Upper lobe of left lung (tissue), 6 donors: ENCODE measurements at regions not wholly inside any gene's neighbourhood (a gene's known extent, or its start where the extent isn't known, plus 50 kb on each side); places are given as distances from the start of the nearest gene placed in this dataset.
"Not testable (repeated sequence)": the region's sequence is repeated elsewhere in the genome, so short reads cannot be mapped to it uniquely, and the experiment has no call there.

ENCODE experiments used
- ATAC-seq, 2 donors: fragments of 200-7000 bp; cut with Tn5 transposase; one replicate each; pipeline ENCODE4 v1.9.1; 2022; ENCODE audit warnings: mild to moderate bottlenecking in 2 of 2, moderate library complexity in 2 of 2; ENCODE audit not compliant: low FRiP score in 2 of 2
- DNase-seq, 2 donors: peaks; one replicate each; pipeline ENCODE4 v3.0.0-alpha.2; 2019 to 2020
- H3K27ac ChIP-seq, 4 donors: fragments of 200-600 bp; sonication (generic); one replicate each; pipeline ENCODE4 v1.5.1; 2016 to 2019
- H3K27me3 ChIP-seq, 4 donors: fragments of 200-600 bp; sonication (generic); one replicate each; pipeline ENCODE4 v1.5.1; 2017 to 2019
- H3K36me3 ChIP-seq, 4 donors: fragments of 200-600 bp; sonication (generic); one replicate each; pipeline ENCODE4 v1.5.1; 2016 to 2019
- H3K4me1 ChIP-seq, 4 donors: fragments of 200-600 bp; sonication (generic); one replicate each; pipeline ENCODE4 v1.5.1; 2018 to 2019
- H3K4me3 ChIP-seq, 4 donors: fragments of 200-600 bp; sonication (generic); one replicate each; pipeline ENCODE4 v1.5.1; 2017 to 2019; ENCODE audit warnings: mild to moderate bottlenecking in 2 of 4, moderate library complexity in 1 of 4
- H3K9me3 ChIP-seq, 4 donors: fragments of 200-600 bp; sonication (generic); one replicate each; pipeline ENCODE4 v1.5.1; 2018 to 2019
- EP300 ChIP-seq, 4 donors: sonication (generic); formaldehyde crosslinking; IDR thresholded peaks; one replicate each; pipeline ENCODE4 v1.5.1; 2017; ENCODE audit warnings: antibody characterized with exemption in 4 of 4, control low read depth in 2 of 4
- POLR2A ChIP-seq, 4 donors: fragments of 450-650 bp; IDR thresholded peaks; one replicate each; pipeline ENCODE4 v1.5.1; 2016 to 2017; ENCODE audit warnings: antibody characterized with exemption in 4 of 4, mild to moderate bottlenecking in 2 of 4
- POLR2AphosphoS5 ChIP-seq, 2 donors: sonication (generic); formaldehyde crosslinking; IDR thresholded peaks; one replicate each; pipeline ENCODE4 v1.5.1; 2017; ENCODE audit warnings: antibody characterized with exemption in 2 of 2
- WGBS, 2 donors: methylation state at CpG; one replicate each; pipeline ENCODE4 v1.1.5; 2017 to 2018; 5-methylcytosine and 5-hydroxymethylcytosine counted together
- TF ChIP-seq, protein P1 (sequence below), 6 experiments: fragments of 450-650 bp in 4 of 6; fragments of 200-600 bp in 2 of 6; sonication (generic) in 2 of 6; IDR thresholded peaks; one replicate each; pipeline ENCODE4 v1.5.1; 2016 to 2019; ENCODE audit warnings: antibody characterized with exemption in 6 of 6
- donor health status: DM: no; HTN: no; CAD: no; lungs with moderate emphysema.
- donor health status: DM: no; HTN: yes; CAD: no; lungs with severe emphysema.

DNA sequence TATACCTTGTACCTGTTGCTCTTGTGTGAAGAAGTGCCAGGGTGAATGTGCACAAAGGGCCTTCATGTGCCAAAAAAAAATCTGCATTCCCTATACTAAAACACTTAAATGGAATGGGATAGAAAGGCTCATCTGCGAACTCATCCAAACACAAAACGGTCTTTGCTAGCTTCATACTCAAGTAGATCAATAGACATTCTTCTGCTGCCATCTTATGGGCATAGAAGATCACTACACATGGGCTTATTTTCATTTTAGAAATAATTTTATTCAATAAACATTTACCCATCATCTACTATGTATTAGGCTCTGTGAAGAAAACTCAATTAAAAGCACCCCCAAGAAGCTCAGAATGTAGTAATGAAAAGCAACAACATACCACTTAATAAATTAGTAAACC lies 693.1 kb downstream of the CDY1 start:
- WGBS, 2 donors, result 60% methylated on average over 2 of the region's 2 CpGs; no CpG with 5 or more reads in 1 of the 2 donors
- not testable (repeated sequence) for ATAC-seq

DNA sequence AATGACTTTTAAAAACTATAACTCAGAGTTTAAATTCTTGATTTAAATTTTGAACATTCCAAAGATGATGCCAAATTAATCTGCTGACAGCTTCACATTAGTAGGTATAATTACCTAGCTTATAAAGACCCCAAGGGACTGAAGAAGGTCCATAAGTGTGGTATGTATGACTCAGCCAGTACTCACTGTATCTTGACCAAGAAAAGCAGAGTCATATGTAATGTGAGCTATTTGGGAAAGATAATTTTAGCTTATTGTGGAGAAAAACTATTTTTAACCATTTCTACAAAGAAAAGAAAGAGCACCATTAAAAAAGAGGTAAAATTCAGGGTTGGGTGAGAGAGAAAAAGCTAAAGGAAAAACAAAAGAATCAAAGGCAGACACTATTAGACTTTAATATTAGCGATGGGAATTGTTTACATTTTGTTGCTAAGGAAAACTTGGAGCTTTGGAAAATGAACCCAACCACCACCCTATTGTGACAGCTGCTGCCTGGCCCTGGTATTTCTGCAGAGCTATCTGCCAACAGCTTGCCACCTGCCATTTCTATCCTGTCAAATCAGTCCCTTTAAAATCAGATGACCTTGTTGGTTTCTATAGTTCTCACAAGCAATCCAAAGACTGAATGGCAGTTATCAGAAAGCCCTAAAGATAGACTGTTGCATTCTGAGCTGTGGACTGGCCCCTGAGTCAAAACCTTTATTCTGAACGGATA lies 697.7 kb downstream of the CDY1 start:
- H3K9me3 ChIP-seq, H3K4me3 ChIP-seq, ATAC-seq, DNase-seq, H3K27me3 ChIP-seq, H3K36me3 ChIP-seq, H3K27ac ChIP-seq, H3K4me1 ChIP-seq: not testable (repeated sequence)
- 54% methylated on average over 2 of the region's 2 CpGs; no CpG with 5 or more reads in 1 of the 2 donors for WGBS, 2 donors

More for the DNA sequence above, 693.1 kb downstream of the CDY1 start:
- not testable (repeated sequence) for H3K27me3 ChIP-seq, H3K4me3 ChIP-seq, H3K4me1 ChIP-seq, DNase-seq, H3K36me3 ChIP-seq, H3K27ac ChIP-seq, H3K9me3 ChIP-seq
- TF ChIP-seq, protein P1, sequence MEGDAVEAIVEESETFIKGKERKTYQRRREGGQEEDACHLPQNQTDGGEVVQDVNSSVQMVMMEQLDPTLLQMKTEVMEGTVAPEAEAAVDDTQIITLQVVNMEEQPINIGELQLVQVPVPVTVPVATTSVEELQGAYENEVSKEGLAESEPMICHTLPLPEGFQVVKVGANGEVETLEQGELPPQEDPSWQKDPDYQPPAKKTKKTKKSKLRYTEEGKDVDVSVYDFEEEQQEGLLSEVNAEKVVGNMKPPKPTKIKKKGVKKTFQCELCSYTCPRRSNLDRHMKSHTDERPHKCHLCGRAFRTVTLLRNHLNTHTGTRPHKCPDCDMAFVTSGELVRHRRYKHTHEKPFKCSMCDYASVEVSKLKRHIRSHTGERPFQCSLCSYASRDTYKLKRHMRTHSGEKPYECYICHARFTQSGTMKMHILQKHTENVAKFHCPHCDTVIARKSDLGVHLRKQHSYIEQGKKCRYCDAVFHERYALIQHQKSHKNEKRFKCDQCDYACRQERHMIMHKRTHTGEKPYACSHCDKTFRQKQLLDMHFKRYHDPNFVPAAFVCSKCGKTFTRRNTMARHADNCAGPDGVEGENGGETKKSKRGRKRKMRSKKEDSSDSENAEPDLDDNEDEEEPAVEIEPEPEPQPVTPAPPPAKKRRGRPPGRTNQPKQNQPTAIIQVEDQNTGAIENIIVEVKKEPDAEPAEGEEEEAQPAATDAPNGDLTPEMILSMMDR (IDR thresholded peaks at IDR 0.05), result peak in 1 of 6 experiments; percentile 7

DNA sequence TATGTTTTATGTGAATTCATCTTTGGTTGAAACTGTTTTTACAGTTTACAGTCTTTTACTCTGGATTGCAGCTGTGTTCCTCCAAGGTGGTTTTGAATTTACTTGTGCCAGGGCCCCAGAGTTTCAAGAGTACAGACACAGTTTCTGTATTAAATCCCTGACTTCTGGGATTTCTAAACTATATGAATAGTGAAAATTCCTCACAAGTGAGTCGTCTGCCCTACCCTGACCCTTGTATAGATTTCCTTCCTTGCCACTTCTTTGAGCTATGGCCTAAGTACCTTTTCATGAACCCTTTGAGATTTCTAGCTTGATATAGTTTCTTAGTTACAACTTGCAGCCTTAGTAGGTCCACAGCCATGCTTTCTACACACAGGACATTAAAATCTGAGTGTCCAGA lies 700.8 kb downstream of the CDY1 start:
- H3K36me3 ChIP-seq, H3K4me1 ChIP-seq, DNase-seq, H3K9me3 ChIP-seq, ATAC-seq, H3K4me3 ChIP-seq, H3K27ac ChIP-seq, H3K27me3 ChIP-seq: not testable (repeated sequence)
- whole genome bisulfite sequencing, 2 donors, result 50% methylated on average over 1 of the region's 1 CpG; no CpG with 5 or more reads in 1 of the 2 donors

DNA sequence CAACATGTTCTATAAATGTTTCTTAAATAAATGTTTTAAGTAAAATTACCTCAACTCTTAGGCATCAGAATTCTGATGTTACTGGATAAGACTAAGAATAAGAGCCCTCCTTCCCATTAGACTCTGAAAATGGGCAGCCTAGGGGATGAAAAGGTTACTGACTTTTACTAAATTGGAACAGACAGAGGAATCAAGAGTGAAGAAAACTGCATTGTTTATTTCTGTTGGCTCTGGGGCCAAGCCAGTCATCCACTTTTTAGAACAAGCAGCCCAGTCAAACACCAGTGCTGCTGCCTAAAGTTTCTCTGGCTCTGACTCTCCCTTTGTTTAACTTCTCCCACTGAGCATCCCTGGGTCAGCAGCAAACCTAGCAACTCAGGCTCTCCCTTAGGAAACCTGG lies 731.0 kb downstream of the CDY1 start:
- H3K9me3 ChIP-seq, H3K4me3 ChIP-seq, ATAC-seq, H3K27me3 ChIP-seq, H3K27ac ChIP-seq, DNase-seq, H3K4me1 ChIP-seq, H3K36me3 ChIP-seq: not testable (repeated sequence)

DNA sequence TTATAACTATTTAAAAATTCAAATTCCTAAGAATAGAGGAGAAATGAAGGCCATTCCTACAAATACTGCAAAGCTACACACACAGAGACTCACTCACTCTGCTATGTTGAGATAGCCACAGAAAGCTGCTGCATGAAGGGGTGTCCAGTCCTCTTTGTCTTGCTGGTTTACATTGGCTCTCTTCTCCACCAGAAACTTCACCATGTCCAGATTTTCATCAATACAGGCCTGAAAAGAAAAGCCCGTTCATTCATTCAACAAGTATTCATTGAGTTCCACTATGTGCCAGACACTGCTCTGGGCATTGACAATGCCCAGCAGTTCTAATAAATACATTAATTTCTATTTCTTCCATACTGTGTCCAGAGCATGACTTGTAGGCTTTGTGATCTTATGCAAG lies 732.3 kb downstream of the CDY1 start:
- H3K36me3 ChIP-seq, result no peaks in the 10 kb centered on the region
- H3K27me3 ChIP-seq, result no peaks in the 10 kb centered on the region
- ATAC-seq (no peak), DNase-seq (no peak)
- H3K4me3 ChIP-seq, result no peak overlapping the region
- H3K4me1 ChIP-seq, result no peaks in the 10 kb centered on the region
- 86% methylated on average over 1 of the region's 1 CpG; no CpG with 5 or more reads in 1 of the 2 donors for WGBS, 2 donors
- H3K9me3 ChIP-seq, result no peaks in the 10 kb centered on the region
- H3K27ac ChIP-seq, result no peak overlapping the region
- TF ChIP-seq EP300 (IDR thresholded peaks at IDR 0.05) (no peak), POLR2AphosphoS5 (IDR thresholded peaks at IDR 0.05) (no peak), POLR2A (IDR thresholded peaks at IDR 0.05) (no peak)
- TF ChIP-seq, protein P1 (IDR thresholded peaks at IDR 0.05), result no peak

DNA sequence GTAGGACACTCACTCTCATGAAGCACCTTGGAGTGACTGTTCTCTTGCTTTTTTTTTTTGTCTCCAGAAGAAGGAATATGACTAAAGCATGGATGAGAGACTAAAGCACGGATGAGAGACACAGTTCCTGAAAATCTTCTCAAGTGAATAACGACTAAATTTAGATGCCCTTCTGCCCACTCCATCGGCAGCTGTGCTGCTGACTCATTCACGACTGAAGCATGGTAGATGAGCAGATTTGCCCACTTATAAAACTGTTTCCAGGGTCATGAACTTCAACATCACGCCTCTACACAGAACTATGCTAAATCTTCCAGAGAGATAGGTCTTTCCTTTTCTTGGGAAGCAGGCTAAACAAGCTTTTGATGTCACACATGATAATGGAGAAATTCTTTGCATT lies 738.0 kb downstream of the CDY1 start:
- DNase-seq, H3K4me1 ChIP-seq, H3K9me3 ChIP-seq, H3K36me3 ChIP-seq, H3K27ac ChIP-seq, ATAC-seq, H3K4me3 ChIP-seq, H3K27me3 ChIP-seq: not testable (repeated sequence)
- WGBS, 2 donors, result 49% methylated on average over 5 of the region's 5 CpGs; no CpG with 5 or more reads in 1 of the 2 donors

DNA sequence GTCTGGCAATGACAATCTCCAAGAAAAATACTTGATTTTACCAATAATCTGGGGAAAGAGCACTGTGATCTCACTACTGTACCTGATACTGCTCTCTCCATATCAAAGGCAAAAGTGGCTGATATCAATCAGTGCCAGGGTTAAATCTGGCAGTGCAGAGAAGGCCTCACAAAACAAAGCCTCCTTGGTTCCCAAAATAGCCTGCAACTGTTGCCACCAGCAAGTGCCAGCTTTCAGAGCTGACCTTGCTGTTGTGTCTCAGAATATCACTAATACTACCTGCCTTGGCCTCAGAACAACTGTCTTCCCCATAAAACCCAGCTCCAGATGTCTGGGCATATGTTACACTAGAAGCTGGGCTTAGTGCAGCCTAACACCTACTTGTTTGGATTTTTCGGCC lies 738.6 kb downstream of the CDY1 start:
- H3K36me3 ChIP-seq, ATAC-seq, DNase-seq, H3K4me1 ChIP-seq, H3K4me3 ChIP-seq, H3K27me3 ChIP-seq, H3K9me3 ChIP-seq, H3K27ac ChIP-seq: not testable (repeated sequence)
- 92% methylated on average over 1 of the region's 1 CpG; no CpG with 5 or more reads in 1 of the 2 donors for WGBS, 2 donors

DNA sequence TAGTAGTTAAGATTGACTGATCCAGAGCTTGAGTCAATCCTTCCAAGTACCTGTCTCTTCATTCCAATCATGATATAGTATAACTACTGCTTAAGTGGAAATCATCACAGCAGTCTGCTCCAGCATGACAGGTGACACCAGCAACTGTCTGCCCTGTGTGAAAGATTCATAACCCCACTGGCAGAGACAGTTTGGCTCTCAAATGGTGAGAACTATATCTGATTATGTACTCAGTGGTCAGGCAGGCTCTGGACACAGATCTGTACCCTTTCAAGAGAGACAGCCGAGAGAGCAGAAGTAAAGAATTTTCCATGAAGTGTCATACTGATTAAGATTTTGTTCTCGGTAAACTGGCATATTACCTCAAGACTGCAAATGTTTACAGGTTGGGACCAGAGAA lies 741.5 kb downstream of the CDY1 start:
- not testable (repeated sequence) for DNase-seq, H3K36me3 ChIP-seq, ATAC-seq, H3K4me1 ChIP-seq, H3K4me3 ChIP-seq, H3K27me3 ChIP-seq, H3K9me3 ChIP-seq, H3K27ac ChIP-seq
- 90% methylated on average over 2 of the region's 2 CpGs; no CpG with 5 or more reads in 1 of the 2 donors for WGBS, 2 donors

DNA sequence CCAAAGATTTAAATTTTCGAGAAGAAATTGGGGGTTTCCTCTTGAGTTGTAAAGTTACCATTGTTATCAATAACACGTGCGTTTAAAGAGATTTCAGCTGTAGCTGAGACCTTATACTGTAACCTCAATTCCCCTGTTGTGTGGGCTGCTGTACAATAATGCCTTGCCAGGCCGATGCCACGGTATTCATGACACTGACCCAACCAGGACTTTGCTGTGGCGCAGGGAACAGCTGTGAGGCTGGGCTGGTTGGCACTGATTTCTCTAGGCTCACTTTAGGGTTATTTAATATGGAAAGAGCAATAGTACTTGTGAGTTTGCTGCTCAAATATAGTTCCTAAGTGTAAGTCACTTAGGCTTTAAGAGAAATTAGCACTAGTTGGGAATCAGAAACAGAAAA lies 744.2 kb downstream of the CDY1 start:
- DNase-seq, H3K9me3 ChIP-seq, H3K4me1 ChIP-seq, H3K4me3 ChIP-seq, H3K36me3 ChIP-seq, ATAC-seq, H3K27ac ChIP-seq, H3K27me3 ChIP-seq: not testable (repeated sequence)
- 56% methylated on average over 5 of the region's 6 CpGs; no CpG with 5 or more reads in 1 of the 2 donors for whole genome bisulfite sequencing, 2 donors

DNA sequence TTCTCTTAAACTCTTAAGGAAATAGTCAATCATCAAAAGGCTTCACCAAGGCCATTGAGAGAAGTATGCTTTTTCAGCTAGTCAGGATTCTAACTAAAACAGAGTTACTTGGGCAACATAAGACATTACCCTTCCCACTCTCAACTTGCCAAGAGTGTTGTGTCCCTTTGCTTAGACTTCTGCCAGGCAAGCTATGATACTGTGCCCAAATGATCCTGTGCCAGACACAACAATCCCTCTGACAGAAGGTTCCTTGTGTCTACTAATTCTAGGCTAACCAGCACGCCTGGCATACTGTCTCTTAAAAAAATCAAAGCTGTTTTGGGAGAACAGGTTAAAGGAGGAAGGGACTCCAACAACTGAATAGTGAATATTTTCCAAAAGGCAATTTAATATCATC lies 750.6 kb downstream of the CDY1 start:
- not testable (repeated sequence) for H3K4me1 ChIP-seq, H3K4me3 ChIP-seq, H3K27ac ChIP-seq, H3K9me3 ChIP-seq, H3K27me3 ChIP-seq, ATAC-seq, H3K36me3 ChIP-seq, DNase-seq
- 20% methylated on average over 1 of the region's 1 CpG; no CpG with 5 or more reads in 1 of the 2 donors for WGBS, 2 donors
